ENCODE measurements at regions not wholly inside any gene's neighbourhood (a gene's known extent, or its start where the extent isn't known, plus 50 kb on each side); places are given as distances from the start of the nearest gene placed in this dataset.
"Not testable (repeated sequence)": the region's sequence is repeated elsewhere in the genome, so short reads cannot be mapped to it uniquely, and the experiment has no call there.

GRCh38 chr13:64527561-64527960, 2702.6 kb downstream of the PCDH9 start:
- DNase-seq: no peak

GRCh38 chr13:64525687-64526086, 2704.4 kb downstream of the PCDH9 start:
- DNase-seq: no peak

- no peak for DNase-seq
Observed at GRCh38 chr13:64510747-64511146, 2719.4 kb downstream of the PCDH9 start.

GRCh38 chr13:64506246-64506645, 2723.9 kb downstream of the PCDH9 start:
- DNase-seq: no peak

- DNase-seq: no peak
Observed at GRCh38 chr13:64505336-64505910, 2724.7 kb downstream of the PCDH9 start.

GRCh38 chr13:64488731-64489130, 2741.4 kb downstream of the PCDH9 start:
- no peak for DNase-seq

GRCh38 chr13:64482373-64482772, 2747.8 kb downstream of the PCDH9 start:
- no peak for DNase-seq

- no peak for DNase-seq
Observed at GRCh38 chr13:64480672-64481071, 2749.5 kb downstream of the PCDH9 start.

GRCh38 chr13:64480211-64480610, 2749.9 kb downstream of the PCDH9 start:
- no peak for DNase-seq

- DNase-seq: no peak
Observed at GRCh38 chr13:64477146-64477545, 2753.0 kb downstream of the PCDH9 start.

- not testable (repeated sequence) for DNase-seq
Observed at GRCh38 chr13:64476041-64476568, 2754.0 kb downstream of the PCDH9 start.

GRCh38 chr13:64471916-64472315, 2758.2 kb downstream of the PCDH9 start:
- DNase-seq: no peak

GRCh38 chr13:64470751-64471150, 2759.4 kb downstream of the PCDH9 start:
- DNase-seq: no peak

- no peak for DNase-seq
Observed at GRCh38 chr13:64459778-64460177, 2770.4 kb downstream of the PCDH9 start.

- no peak for DNase-seq
Observed at GRCh38 chr13:64457976-64458375, 2772.2 kb downstream of the PCDH9 start.

GRCh38 chr13:64455124-64455523, 2775.0 kb downstream of the PCDH9 start:
- no peak for DNase-seq

GRCh38 chr13:64453831-64454230, 2776.3 kb downstream of the PCDH9 start:
- peak; percentile 3 for DNase-seq

GRCh38 chr13:64446372-64446771, 2783.8 kb downstream of the PCDH9 start:
- no peak for DNase-seq

GRCh38 chr13:64441740-64442139, 2788.4 kb downstream of the PCDH9 start:
- no peak for DNase-seq

GRCh38 chr13:64438084-64438483, 2792.1 kb downstream of the PCDH9 start:
- no peak for DNase-seq

- no peak for DNase-seq
Observed at GRCh38 chr13:64429691-64430090, 2800.4 kb downstream of the PCDH9 start.

- DNase-seq: no peak
Observed at GRCh38 chr13:64428196-64428595, 2801.9 kb downstream of the PCDH9 start.

GRCh38 chr13:64423467-64423866, 2806.7 kb downstream of the PCDH9 start:
- DNase-seq: no peak

GRCh38 chr13:64420181-64420580, 2810.0 kb downstream of the PCDH9 start:
- DNase-seq: no peak

GRCh38 chr13:64417581-64417980, 2812.6 kb downstream of the PCDH9 start:
- DNase-seq: no peak

Data from right kidney (tissue), 1 donor.